Trophoblast cell (in vitro differentiated cells and primary cell): ENCODE measurements at regions not wholly inside any gene's neighbourhood (a gene's known extent, or its start where the extent isn't known, plus 50 kb on each side); places are given as distances from the start of the nearest gene placed in this dataset.

Experiments used
- DNase-seq, 2 donors: peaks; one replicate each; pipeline ENCODE4 v3.0.0-alpha.2; 2016
- H2AFZ ChIP-seq: 2 replicates; pipeline ENCODE4 v1.6.1; 2013; ENCODE audit warnings: low read length, moderate library complexity, mild to moderate bottlenecking; ENCODE audit not compliant: insufficient read depth, poor library complexity
- H2AK5ac ChIP-seq: 2 replicates; pipeline ENCODE4 v1.6.1; 2013; ENCODE audit warnings: mild to moderate bottlenecking, low read length
- H2BK120ac ChIP-seq: 2 replicates; pipeline ENCODE4 v1.6.1; 2013; ENCODE audit warnings: low read length, mild to moderate bottlenecking, moderate library complexity; ENCODE audit not compliant: insufficient read depth, poor library complexity
- H2BK12ac ChIP-seq: 2 replicates; pipeline ENCODE4 v1.6.1; 2013; ENCODE audit warnings: mild to moderate bottlenecking, low read length, moderate library complexity
- H2BK5ac ChIP-seq: 2 replicates; pipeline ENCODE4 v1.6.1; 2013; ENCODE audit warnings: low read length, low read depth, moderate library complexity, mild to moderate bottlenecking; ENCODE audit not compliant: poor library complexity
- H3K14ac ChIP-seq: 2 replicates; pipeline ENCODE4 v1.6.1; 2013; ENCODE audit warnings: mild to moderate bottlenecking, low read length
- H3K18ac ChIP-seq: 2 replicates; pipeline ENCODE4 v1.6.1; 2013; ENCODE audit warnings: mild to moderate bottlenecking, low read length
- H3K23ac ChIP-seq: 2 replicates; pipeline ENCODE4 v1.6.1; 2013; ENCODE audit warnings: low read length
- H3K27ac ChIP-seq: 2 replicates; pipeline ENCODE4 v1.5.1; 2013; ENCODE audit warnings: low read depth, mild to moderate bottlenecking, inconsistent platforms, low read length, moderate library complexity
- H3K27me3 ChIP-seq: 2 replicates; pipeline ENCODE4 v1.6.1; 2013; ENCODE audit warnings: inconsistent platforms, mild to moderate bottlenecking, low read length, moderate library complexity; ENCODE audit not compliant: insufficient read depth
- H3K36me3 ChIP-seq, 2 experiments: 1 replicate in 1 of 2; 2 replicates in 1 of 2; pipeline ENCODE4 v1.6.1; 2013; ENCODE audit warnings: low read length in 2 of 2, mild to moderate bottlenecking in 2 of 2, moderate library complexity in 1 of 2; ENCODE audit not compliant: insufficient read depth in 2 of 2, control insufficient read depth in 1 of 2
- H3K4ac ChIP-seq: 2 replicates; pipeline ENCODE4 v1.6.1; 2013; ENCODE audit warnings: low read depth, mild to moderate bottlenecking, low read length, moderate library complexity
- H3K4me1 ChIP-seq, 2 experiments: 1 replicate in 1 of 2; 2 replicates in 1 of 2; pipeline ENCODE4 v1.6.1; 2013; ENCODE audit warnings: low read length in 2 of 2, mild to moderate bottlenecking in 2 of 2, moderate library complexity in 1 of 2; ENCODE audit not compliant: insufficient read depth in 2 of 2, control insufficient read depth in 1 of 2
- H3K4me2 ChIP-seq: 2 replicates; pipeline ENCODE4 v1.6.1; 2013; ENCODE audit warnings: inconsistent platforms, mild to moderate bottlenecking, low read length, moderate library complexity
- H3K4me3 ChIP-seq: 2 replicates; pipeline ENCODE4 v1.5.1; 2013; ENCODE audit warnings: mild to moderate bottlenecking, low read depth, low read length, inconsistent platforms
- H3K79me1 ChIP-seq: one replicate; pipeline ENCODE4 v1.6.1; 2013; ENCODE audit warnings: low read length
- H3K79me2 ChIP-seq: 2 replicates; pipeline ENCODE4 v1.6.1; 2013; ENCODE audit warnings: low read length, mild to moderate bottlenecking; ENCODE audit not compliant: control insufficient read depth, insufficient read depth, poor library complexity
- H3K9ac ChIP-seq: 2 replicates; pipeline ENCODE4 v1.6.1; 2013; ENCODE audit warnings: mild to moderate bottlenecking, low read length
- H3K9me3 ChIP-seq: 2 replicates; pipeline ENCODE4 v1.6.1; 2013; ENCODE audit warnings: low read depth, mild to moderate bottlenecking, control low read depth, inconsistent platforms, low read length; ENCODE audit not compliant: insufficient read depth
- H4K12ac ChIP-seq: 2 replicates; pipeline ENCODE4 v1.6.1; 2013; ENCODE audit warnings: low read depth, mild to moderate bottlenecking, low read length, moderate library complexity
- H4K8ac ChIP-seq: 2 replicates; pipeline ENCODE4 v1.6.1; 2013; ENCODE audit warnings: low read depth, mild to moderate bottlenecking, low read length, moderate library complexity
- H4K91ac ChIP-seq: one replicate; pipeline ENCODE4 v1.6.1; 2013; ENCODE audit warnings: low read depth, mild to moderate bottlenecking, low read length, moderate library complexity
- WGBS: extraction: QIAGEN DNeasy Blood & Tissue Kit; methylation state at CpG from one replicate; pipeline ENCODE4 v1.1.7; 2013; ENCODE audit warnings: missing lambda C conversion rate; ENCODE audit not compliant: insufficient read length, insufficient coverage; ENCODE audit errors: extremely low coverage; 5-methylcytosine and 5-hydroxymethylcytosine counted together

DNA sequence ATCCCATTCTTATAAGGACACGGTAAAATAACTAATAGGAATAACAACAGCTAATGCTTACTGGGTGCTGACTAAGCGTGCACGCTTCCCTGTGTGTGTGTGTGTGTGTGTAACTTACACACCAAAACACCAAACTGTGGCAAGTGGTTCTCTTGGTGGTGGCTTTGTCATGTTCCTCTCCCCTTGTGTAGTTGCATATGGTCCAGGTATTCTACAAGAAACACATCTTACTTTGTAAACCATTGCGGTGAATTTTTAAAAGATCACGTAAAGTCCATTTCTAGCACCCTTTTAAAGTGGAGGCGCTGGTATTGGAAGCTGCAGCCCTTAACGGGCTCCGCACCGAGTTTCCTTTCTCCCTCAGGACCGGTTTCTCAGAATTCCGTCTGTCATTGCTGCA lies 221.0 kb upstream of the FOXF1 start:
- no peak overlapping the region for H3K18ac ChIP-seq
- no peak overlapping the region for H4K8ac ChIP-seq
- no peak overlapping the region for H4K91ac ChIP-seq
- no peaks in the 10 kb centered on the region for H3K79me2 ChIP-seq
- H3K27me3 ChIP-seq: peaks cover 54% of the 10 kb centered on the region
- no peak overlapping the region for H3K4me2 ChIP-seq
- no peaks in the 10 kb centered on the region for H3K79me1 ChIP-seq
- no peaks in the 10 kb centered on the region for H3K36me3 ChIP-seq
- no peak overlapping the region for H2AFZ ChIP-seq
- no peak overlapping the region for H2BK5ac ChIP-seq
- H3K14ac ChIP-seq: no peak overlapping the region
- no CpG with 5 or more reads among the region's 11 CpGs for WGBS
- no peak overlapping the region for H3K27ac ChIP-seq
- no peaks in the 10 kb centered on the region for H3K9me3 ChIP-seq
- H3K4me1 ChIP-seq: no peaks in the 10 kb centered on the region
- DNase-seq: no peak
- H2BK120ac ChIP-seq: no peak overlapping the region
- no peak overlapping the region for H4K12ac ChIP-seq
- H3K23ac ChIP-seq: no peak overlapping the region
- H3K4me3 ChIP-seq: no peak overlapping the region
- no peak overlapping the region for H2BK12ac ChIP-seq
- H3K4ac ChIP-seq: no peak overlapping the region
- no peak overlapping the region for H3K9ac ChIP-seq
- no peak overlapping the region for H2AK5ac ChIP-seq

DNA sequence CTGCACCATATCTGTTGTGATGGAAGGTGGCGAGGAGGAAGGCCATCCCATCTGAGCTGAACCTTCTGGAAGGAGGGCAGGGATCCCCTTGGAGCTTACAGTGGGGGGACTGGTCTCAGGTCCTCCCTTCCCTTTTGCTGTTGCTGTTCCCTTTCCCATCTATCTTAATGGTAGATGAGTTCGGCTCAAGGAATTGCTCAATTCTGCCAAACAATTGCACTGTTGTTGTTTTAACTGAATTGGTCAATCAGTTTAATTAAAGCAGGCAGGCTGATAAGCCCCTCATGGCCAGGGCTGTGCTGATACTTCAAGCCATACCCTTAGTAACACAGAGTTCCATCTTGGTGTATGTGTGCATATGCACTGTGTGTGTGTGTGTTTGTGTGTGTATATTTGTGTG lies 220.4 kb upstream of the FOXF1 start:
- no CpG with 5 or more reads among the region's 2 CpGs for WGBS
- Histone ChIP-seq H3K9ac (no peak overlapping the region), H3K4me2 (no peak overlapping the region), H3K27ac (no peak overlapping the region), H3K4ac (no peak overlapping the region), H2BK12ac (no peak overlapping the region), H4K91ac (no peak overlapping the region), H3K4me3 (no peak overlapping the region), H2AFZ (no peak overlapping the region), H2BK5ac (no peak overlapping the region), H3K9me3 (no peaks in the 10 kb centered on the region), H3K36me3 (no peaks in the 10 kb centered on the region), H2AK5ac (no peak overlapping the region), H3K14ac (no peak overlapping the region), H3K18ac (no peak overlapping the region), H3K23ac (no peak overlapping the region), H4K12ac (no peak overlapping the region), H3K27me3 (peaks cover 50% of the 10 kb centered on the region), H2BK120ac (no peak overlapping the region), H3K79me1 (no peaks in the 10 kb centered on the region), H3K79me2 (no peaks in the 10 kb centered on the region), H4K8ac (no peak overlapping the region), H3K4me1 (no peaks in the 10 kb centered on the region)
- no peak for DNase-seq

DNA sequence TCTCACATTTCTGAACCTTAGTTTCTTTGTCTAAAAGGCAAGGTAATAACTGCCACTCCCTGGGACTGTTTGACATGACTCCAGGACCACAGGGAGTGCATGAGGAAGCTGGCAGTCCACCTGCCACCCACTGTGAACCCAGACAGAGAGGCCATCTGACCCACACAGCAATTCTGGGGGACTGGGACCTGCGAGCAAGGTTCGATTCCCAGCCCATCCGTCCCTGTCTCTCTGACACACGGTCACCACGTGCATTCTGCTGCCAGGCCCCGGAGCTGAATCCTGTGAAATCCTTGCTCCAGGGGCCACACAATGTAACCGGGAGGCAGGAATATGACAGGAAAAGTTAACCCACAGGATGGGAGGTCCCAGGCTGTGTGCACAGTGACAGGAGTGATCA lies 218.8 kb upstream of the FOXF1 start:
- no peak overlapping the region for H3K27ac ChIP-seq
- H3K4me1 ChIP-seq: no peaks in the 10 kb centered on the region
- no peak overlapping the region for H4K8ac ChIP-seq
- no peaks in the 10 kb centered on the region for H3K9me3 ChIP-seq
- no peak overlapping the region for H3K14ac ChIP-seq
- no peak overlapping the region for H2AFZ ChIP-seq
- H3K79me2 ChIP-seq: no peaks in the 10 kb centered on the region
- H3K27me3 ChIP-seq: peaks cover 34% of the 10 kb centered on the region
- no peaks in the 10 kb centered on the region for H3K36me3 ChIP-seq
- H4K91ac ChIP-seq: no peak overlapping the region
- H2BK120ac ChIP-seq: no peak overlapping the region
- DNase-seq: no peak
- no peak overlapping the region for H3K4me3 ChIP-seq
- H3K9ac ChIP-seq: no peak overlapping the region
- no peak overlapping the region for H3K4ac ChIP-seq
- no peak overlapping the region for H2BK5ac ChIP-seq
- no peak overlapping the region for H3K18ac ChIP-seq
- no peak overlapping the region for H3K23ac ChIP-seq
- no CpG with 5 or more reads among the region's 7 CpGs for WGBS
- no peak overlapping the region for H2BK12ac ChIP-seq
- no peak overlapping the region for H2AK5ac ChIP-seq
- no peak overlapping the region for H4K12ac ChIP-seq
- no peaks in the 10 kb centered on the region for H3K79me1 ChIP-seq
- H3K4me2 ChIP-seq: no peak overlapping the region

DNA sequence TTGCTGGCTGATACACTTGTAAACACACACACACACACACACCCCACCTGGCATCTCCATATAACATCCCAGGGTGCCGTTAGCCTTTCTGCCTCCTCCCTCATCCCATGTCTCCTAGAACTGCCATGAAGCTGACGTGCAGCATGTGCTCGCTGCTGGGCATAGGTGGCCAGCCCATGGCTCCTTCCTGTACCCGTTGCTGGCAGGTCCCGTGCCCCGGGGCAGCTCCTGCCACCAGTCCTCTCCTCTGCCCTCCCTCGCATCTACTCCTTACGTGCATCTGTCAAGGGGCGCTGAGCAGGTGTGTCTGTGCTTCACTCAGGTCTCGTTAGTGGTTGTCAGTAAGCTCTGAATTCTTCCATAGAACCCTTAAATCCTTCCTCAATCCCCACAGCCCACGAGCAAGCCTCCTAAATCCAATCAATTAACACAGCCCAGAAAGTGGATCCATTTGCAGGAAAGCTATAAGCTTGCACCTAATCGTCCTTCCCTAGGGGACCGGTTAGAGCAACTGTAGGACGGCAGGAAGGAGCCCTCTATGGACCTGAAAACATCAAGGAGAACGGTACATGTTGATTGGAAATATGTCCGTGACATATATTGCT lies 218.1 kb upstream of the FOXF1 start:
- no peaks in the 10 kb centered on the region for H3K79me2 ChIP-seq
- H3K9ac ChIP-seq: no peak overlapping the region
- no CpG with 5 or more reads among the region's 16 CpGs for WGBS

More for the DNA sequence above, 218.1 kb upstream of the FOXF1 start:
- H3K27ac ChIP-seq: no peak overlapping the region
- no peaks in the 10 kb centered on the region for H3K79me1 ChIP-seq
- H2BK12ac ChIP-seq: no peak overlapping the region
- DNase-seq: no peak
- no peak overlapping the region for H3K18ac ChIP-seq
- H3K14ac ChIP-seq: no peak overlapping the region
- H3K9me3 ChIP-seq: no peaks in the 10 kb centered on the region
- H3K4me3 ChIP-seq: no peak overlapping the region
- H2AFZ ChIP-seq: no peak overlapping the region
- H2AK5ac ChIP-seq: no peak overlapping the region
- peaks cover 27% of the 10 kb centered on the region for H3K27me3 ChIP-seq
- H3K4me1 ChIP-seq: no peaks in the 10 kb centered on the region
- no peaks in the 10 kb centered on the region for H3K36me3 ChIP-seq
- no peak overlapping the region for H4K12ac ChIP-seq
- no peak overlapping the region for H3K4ac ChIP-seq
- no peak overlapping the region for H2BK5ac ChIP-seq
- no peak overlapping the region for H3K23ac ChIP-seq
- no peak overlapping the region for H3K4me2 ChIP-seq
- no peak overlapping the region for H4K8ac ChIP-seq
- H4K91ac ChIP-seq: no peak overlapping the region
- H2BK120ac ChIP-seq: no peak overlapping the region
